H1 (cell line): ENCODE measurements at regions not wholly inside any gene's neighbourhood (a gene's known extent, or its start where the extent isn't known, plus 50 kb on each side); places are given as distances from the start of the nearest gene placed in this dataset.

ENCODE experiments used
- CTCF ChIA-PET: fragments of 300-600 bp; sonication (Branson Sonifier 250); formaldehyde crosslinking; loops from one replicate; lab custom pipeline; 2021; ENCODE audit not compliant: partially characterized antibody; lab: Charles Lee
- POLR2A ChIA-PET: fragments of 300-600 bp; sonication (Branson Sonifier 250); formaldehyde crosslinking; loops from one replicate; lab custom pipeline; 2021; ENCODE audit warnings: inconsistent platforms; ENCODE audit not compliant: partially characterized antibody; lab: Charles Lee
- DNase-seq, 2 experiments: peaks; one replicate each; pipeline versions ENCODE4 v3.0.0 to v3.0.0-alpha.2; 2010 to 2022; ENCODE audit warnings: low spot score in 2 of 2, low read depth in 1 of 2, mixed read lengths in 1 of 2
- FAIRE-seq: peaks from 2 replicates; lab custom pipeline; 2011; peaks lifted over from hg19 to GRCh38; lab: Jason Lieb, UNC
- H2AFZ ChIP-seq: 2 replicates; pipeline ENCODE4 v1.8.1; 2012; ENCODE audit warnings: low read length, inconsistent platforms
- H2AK5ac ChIP-seq: 2 replicates; pipeline ENCODE4 v1.6.1; 2013; ENCODE audit warnings: low read depth, low read length
- H2BK120ac ChIP-seq: replicated peaks from 2 replicates; pipeline ENCODE3; 2013; ENCODE audit warnings: low read depth, low read length, inconsistent platforms
- H2BK12ac ChIP-seq: 2 replicates; pipeline ENCODE4 v1.6.1; 2013; ENCODE audit warnings: low read depth, low read length
- H2BK15ac ChIP-seq: 2 replicates; pipeline ENCODE4 v1.6.1; 2013; ENCODE audit warnings: low read length
- H2BK20ac ChIP-seq: 2 replicates; pipeline ENCODE4 v1.6.1; 2013; ENCODE audit warnings: low read length
- H2BK5ac ChIP-seq: 2 replicates; pipeline ENCODE4 v1.6.1; 2013; ENCODE audit warnings: low read depth, low read length
- H3K14ac ChIP-seq: 2 replicates; pipeline ENCODE4 v1.6.1; 2013; ENCODE audit warnings: inconsistent platforms; ENCODE audit not compliant: insufficient read length
- H3K18ac ChIP-seq: 2 replicates; pipeline ENCODE4 v1.6.1; 2013; ENCODE audit warnings: low read length; ENCODE audit errors: extremely low read depth
- H3K23ac ChIP-seq: 2 replicates; pipeline ENCODE4 v1.6.1; 2013; ENCODE audit warnings: inconsistent platforms; ENCODE audit not compliant: insufficient read length
- H3K23me2 ChIP-seq: 2 replicates; pipeline ENCODE4 v1.6.1; 2013; ENCODE audit warnings: low read depth, low read length
- H3K27ac ChIP-seq: 2 replicates; pipeline ENCODE4 v1.6.1; 2011; ENCODE audit warnings: low read depth, low read length, inconsistent platforms
- H3K27me3 ChIP-seq, 4 experiments: replicated peaks in 1 of 4; 1 replicate in 1 of 4; 2 replicates in 3 of 4; pipeline versions ENCODE4 v1.6.1 to v1.8.1; 2011 to 2013; ENCODE audit warnings: low read length in 3 of 4, mild to moderate bottlenecking in 3 of 4, inconsistent platforms in 2 of 4, mixed read lengths in 2 of 4, moderate library complexity in 1 of 4; ENCODE audit not compliant: control insufficient read depth in 3 of 4, insufficient read depth in 3 of 4; ENCODE audit errors: extremely low read depth in 1 of 4
- H3K36me3 ChIP-seq, 4 experiments: 2 replicates each; pipeline versions ENCODE4 v1.6.1 to v1.8.1; 2011 to 2013; ENCODE audit warnings: mild to moderate bottlenecking in 4 of 4, low read length in 3 of 4, moderate library complexity in 2 of 4, control low read depth in 1 of 4, inconsistent platforms in 1 of 4; ENCODE audit not compliant: insufficient read depth in 4 of 4, control insufficient read depth in 2 of 4
- H3K4ac ChIP-seq: replicated peaks from 2 replicates; pipeline ENCODE3; 2013; ENCODE audit warnings: low read length, low read depth, mixed read lengths, inconsistent platforms; ENCODE audit not compliant: insufficient read length
- H3K4me1 ChIP-seq, 4 experiments: replicated peaks in 1 of 4; 1 replicate in 1 of 4; 2 replicates in 3 of 4; pipeline versions ENCODE4 v1.6.1 to v1.8.1; 2011 to 2013; ENCODE audit warnings: low read length in 3 of 4, inconsistent platforms in 2 of 4, mixed read lengths in 1 of 4; ENCODE audit not compliant: insufficient read depth in 4 of 4, control insufficient read depth in 3 of 4
- H3K4me2 ChIP-seq, 2 experiments: 2 replicates each; pipeline versions ENCODE4 v1.6.1 to v1.8.1; 2011 to 2013; ENCODE audit warnings: low read depth in 2 of 2, low read length in 2 of 2, control low read depth in 1 of 2, inconsistent platforms in 1 of 2, mild to moderate bottlenecking in 1 of 2; ENCODE audit not compliant: insufficient read depth in 1 of 2
- H3K4me3 ChIP-seq, 4 experiments: fragments of 200-600, 300-600 bp in 1 of 4; sonication (generic), shearing (Covaris generic), sonication (Bioruptor Twin) in 1 of 4; 2 replicates each; pipeline versions ENCODE4 v1.5.1 to v1.8.1; 2011 to 2016; ENCODE audit warnings: low read length in 4 of 4, low read depth in 3 of 4, control low read depth in 2 of 4, inconsistent platforms in 2 of 4, mild to moderate bottlenecking in 2 of 4, mixed read lengths in 1 of 4, moderate library complexity in 1 of 4; ENCODE audit not compliant: insufficient read depth in 2 of 4; ENCODE audit errors: extremely low read depth in 1 of 4
- H3K56ac ChIP-seq: replicated peaks from 2 replicates; pipeline ENCODE3; 2013; ENCODE audit warnings: low read depth, mild to moderate bottlenecking, mixed read lengths, low read length, inconsistent platforms; ENCODE audit not compliant: insufficient read length
- H3K79me1 ChIP-seq: 2 replicates; pipeline ENCODE4 v1.6.1; 2013; ENCODE audit warnings: low read depth, low read length, control low read depth
- H3K79me2 ChIP-seq, 2 experiments: 2 replicates each; pipeline versions ENCODE4 v1.6.1 to v1.8.1; 2012 to 2013; ENCODE audit warnings: low read length in 2 of 2, mild to moderate bottlenecking in 2 of 2, inconsistent platforms in 1 of 2; ENCODE audit not compliant: insufficient read depth in 2 of 2, control insufficient read depth in 1 of 2
- H3K9ac ChIP-seq, 4 experiments: replicated peaks in 1 of 4; 1 replicate in 1 of 4; 2 replicates in 3 of 4; pipeline versions ENCODE4 v1.6.1 to v1.8.1; 2011 to 2013; ENCODE audit warnings: low read depth in 3 of 4, low read length in 3 of 4, control low read depth in 2 of 4, mild to moderate bottlenecking in 2 of 4, moderate library complexity in 2 of 4, inconsistent platforms in 1 of 4; ENCODE audit errors: extremely low read depth in 1 of 4
- H3K9me3 ChIP-seq, 2 experiments: 2 replicates each; pipeline versions ENCODE4 v1.6.1 to v1.8.1; 2012 to 2013; ENCODE audit warnings: mild to moderate bottlenecking in 2 of 2, moderate library complexity in 2 of 2, control low read depth in 1 of 2, inconsistent platforms in 1 of 2, low read depth in 1 of 2, low read length in 1 of 2, mixed read lengths in 1 of 2; ENCODE audit not compliant: insufficient read depth in 2 of 2
- H4K20me1 ChIP-seq, 2 experiments: replicated peaks in 1 of 2; 2 replicates each; pipeline versions ENCODE3 to v1.8.1; 2011 to 2013; ENCODE audit warnings: inconsistent platforms in 2 of 2, low read length in 2 of 2, mild to moderate bottlenecking in 1 of 2; ENCODE audit not compliant: insufficient read depth in 2 of 2, control insufficient read depth in 1 of 2
- H4K5ac ChIP-seq: 2 replicates; pipeline ENCODE4 v1.6.1; 2013; ENCODE audit warnings: low read length, low read depth, mixed read lengths, inconsistent platforms; ENCODE audit not compliant: insufficient read length
- H4K8ac ChIP-seq: 2 replicates; pipeline ENCODE4 v1.8.0; 2013; ENCODE audit warnings: mild to moderate bottlenecking, moderate library complexity, low read length, inconsistent platforms; ENCODE audit not compliant: insufficient read depth; ENCODE audit errors: extremely low read depth
- H4K91ac ChIP-seq: replicated peaks from 2 replicates; pipeline ENCODE3; 2013; ENCODE audit warnings: low read length, mixed read lengths, inconsistent platforms; ENCODE audit not compliant: insufficient read length
- ASH2L ChIP-seq: fragments of 200-600, 300-600 bp; sonication (generic); IDR thresholded peaks from one replicate; pipeline ENCODE4 v1.7.1; 2017; ENCODE audit warnings: low read length
- CTCF ChIP-seq, 3 experiments: IDR thresholded peaks; 1 replicate in 2 of 3; 2 replicates in 1 of 3; pipeline versions ENCODE4 v1.5.1 to v1.6.1; 2011; ENCODE audit warnings: low read length in 3 of 3, mild to moderate bottlenecking in 3 of 3, inconsistent platforms in 2 of 3, low read depth in 1 of 3, moderate library complexity in 1 of 3; ENCODE audit not compliant: insufficient read depth in 1 of 3; ENCODE audit errors: control extremely low read depth in 1 of 3
- HDAC2 ChIP-seq, 2 experiments: fragments of 300-600 bp in 1 of 2; sonication (generic) in 1 of 2; IDR thresholded peaks; 2 replicates each; pipeline ENCODE4 v1.6.1; 2011 to 2012; ENCODE audit warnings: low read depth in 2 of 2, low read length in 2 of 2, mild to moderate bottlenecking in 2 of 2, moderate library complexity in 2 of 2, borderline replicate concordance in 1 of 2, inconsistent platforms in 1 of 2
- RAD21 ChIP-seq, 2 experiments: IDR thresholded peaks in 1 of 2; conservative IDR thresholded peaks in 1 of 2; 2 replicates each; pipeline ENCODE4 v1.6.1; 2011; ENCODE audit warnings: low read depth in 2 of 2, low read length in 2 of 2, improper control_type of control experiment in 1 of 2, inconsistent platforms in 1 of 2, mild to moderate bottlenecking in 1 of 2, moderate library complexity in 1 of 2
- SIN3A ChIP-seq, 2 experiments: IDR thresholded peaks in 1 of 2; conservative IDR thresholded peaks in 1 of 2; 2 replicates each; pipeline ENCODE4 v1.6.1; 2011 to 2012; ENCODE audit warnings: low read length in 2 of 2, improper control_type of control experiment in 1 of 2, low read depth in 1 of 2, mild to moderate bottlenecking in 1 of 2
- SP4 ChIP-seq: IDR thresholded peaks from 2 replicates; pipeline ENCODE4 v1.6.1; 2012; ENCODE audit warnings: low read length, inconsistent platforms
- SUZ12 ChIP-seq: fragments of 200-600 bp; sonication (generic); IDR thresholded peaks from 2 replicates; pipeline ENCODE4 v1.6.1; 2012; ENCODE audit warnings: mild to moderate bottlenecking, inconsistent platforms, low read length, moderate library complexity, mixed read lengths
- TAF7 ChIP-seq: optimal IDR thresholded peaks from 2 replicates; pipeline ENCODE3; 2011; ENCODE audit warnings: low read depth, mild to moderate bottlenecking, inconsistent platforms, low read length, moderate library complexity, borderline replicate concordance
- YY1 ChIP-seq: IDR thresholded peaks from 2 replicates; pipeline ENCODE4 v1.6.1; 2011; ENCODE audit warnings: low read depth, mild to moderate bottlenecking, low read length
- ZNF274 ChIP-seq: IDR thresholded peaks from 2 replicates; pipeline ENCODE4 v1.7.0; 2012; ENCODE audit warnings: low read length, borderline replicate concordance; ENCODE audit errors: extremely low read depth
- WGBS, 2 experiments: shearing (Covaris generic) in 1 of 2; methylation state at CpG; one replicate each; pipeline versions ENCODE4 v1.1.6 to v1.1.7; 2013 to 2015; ENCODE audit warnings: low lambda C conversion rate in 2 of 2, mixed read lengths in 2 of 2, inconsistent platforms in 1 of 2, low coverage in 1 of 2, missing lambda C conversion rate in 1 of 2; ENCODE audit not compliant: insufficient replicate concordance in 2 of 2, insufficient coverage in 1 of 2, insufficient read length in 1 of 2; ENCODE audit errors: extremely low coverage in 1 of 2, missing lambda C conversion rate in 1 of 2; 5-methylcytosine and 5-hydroxymethylcytosine counted together
- TF ChIP-seq, protein P1 (sequence below): IDR thresholded peaks from 2 replicates; pipeline ENCODE4 v1.6.1; 2012; ENCODE audit warnings: inconsistent platforms

DNA sequence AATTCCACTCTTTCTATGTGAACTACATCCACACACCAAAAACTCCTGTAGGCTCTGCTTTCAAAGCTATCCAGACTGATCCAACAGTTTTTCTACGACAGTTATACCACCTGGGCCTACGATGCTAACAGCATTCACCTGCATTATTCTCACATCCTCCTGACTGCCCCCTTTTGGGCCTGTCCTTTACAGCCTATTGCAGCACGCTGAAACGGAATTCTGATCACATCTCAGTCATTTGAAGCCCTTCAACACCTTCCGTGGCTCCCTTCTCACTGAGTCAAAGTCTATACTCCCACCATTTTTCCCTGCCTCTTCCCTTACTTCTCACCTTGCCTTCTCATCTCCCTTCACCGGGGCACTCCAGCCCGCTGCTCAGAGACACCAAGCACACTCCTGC is 791.3 kb upstream of the KIRREL3 start:
- Histone ChIP-seq H3K36me3 (no peaks in the 10 kb centered on the region), H4K91ac (no peak overlapping the region), H2AK5ac (no peak overlapping the region), H3K79me1 (no peaks in the 10 kb centered on the region), H3K56ac (no peak overlapping the region), H2BK120ac (no peak overlapping the region), H3K23ac (no peak overlapping the region), H3K18ac (no peak overlapping the region), H3K23me2 (no peaks in the 10 kb centered on the region), H3K4me3 (no peak overlapping the region), H2BK20ac (no peak overlapping the region), H3K4me1 (peaks cover 0 to 3% (median 0%) of the 10 kb centered on the region in 4 experiments; a peak in 1 of 7 replicates), H2AFZ (peak overlapping the region; percentile 56; the same call in 1 of the 2 replicates), H3K9ac (no peak overlapping the region), H2BK5ac (no peak overlapping the region), H3K79me2 (no peaks in the 10 kb centered on the region), H4K20me1 (no peaks in the 10 kb centered on the region), H3K27ac (no peak overlapping the region), H3K4ac (no peak overlapping the region), H2BK15ac (peak overlapping the region; percentile 50; the same call in 1 of the 2 replicates), H4K5ac (no peak overlapping the region), H3K4me2 (no peak overlapping the region), H3K27me3 (no peaks in the 10 kb centered on the region), H2BK12ac (no peak overlapping the region), H3K9me3 (no peaks in the 10 kb centered on the region), H3K14ac (no peak overlapping the region), H4K8ac (no peak overlapping the region)
- DNase-seq (no peak), FAIRE-seq (no peak)
- CTCF ChIA-PET = no interaction called here
- WGBS, 2 experiments = 84% methylated on average over 7 of the region's 7 CpGs; no CpG with 5 or more reads in 1 of the 2 experiments
- POLR2A ChIA-PET = no interaction called here
- no peak for TF ChIP-seq SUZ12
- TF ChIP-seq TAF7 = no peak
- TF ChIP-seq RAD21 (IDR thresholded peaks at IDR 0.05 in 1 of 2, conservative IDR thresholded peaks at IDR 0.05 in 1 of 2; ENCODE audit: low read depth in 2 of 2, low read length in 2 of 2) = peak; percentile 5 to 22; a peak in 2 of 4 replicates
- no peak for TF ChIP-seq HDAC2 (IDR thresholded peaks at IDR 0.05; ENCODE audit: borderline replicate concordance in 1 of 2, low read depth in 2 of 2, low read length in 2 of 2)
- no peak for TF ChIP-seq ZNF274
- TF ChIP-seq, protein P1, sequence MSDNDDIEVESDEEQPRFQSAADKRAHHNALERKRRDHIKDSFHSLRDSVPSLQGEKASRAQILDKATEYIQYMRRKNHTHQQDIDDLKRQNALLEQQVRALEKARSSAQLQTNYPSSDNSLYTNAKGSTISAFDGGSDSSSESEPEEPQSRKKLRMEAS = peak; percentile 67
- no peak for TF ChIP-seq SIN3A (conservative IDR thresholded peaks at IDR 0.05 in 1 of 2, IDR thresholded peaks at IDR 0.05 in 1 of 2; ENCODE audit: low read depth in 1 of 2, low read length in 2 of 2)
- no peak for TF ChIP-seq SP4
- TF ChIP-seq ASH2L = no peak
- no peak for TF ChIP-seq YY1
- TF ChIP-seq CTCF (IDR thresholded peaks at IDR 0.05; ENCODE audit: control extremely low read depth in 1 of 3, insufficient read depth in 1 of 3, low read depth in 1 of 3, low read length in 3 of 3) = peak in 2 of 3 experiments; percentile 18 to 50; a peak in 2 of 4 replicates
